ENCODE measurements at regions not wholly inside any gene's neighbourhood (a gene's known extent, or its start where the extent isn't known, plus 50 kb on each side); places are given as distances from the start of the nearest gene placed in this dataset.

DNA sequence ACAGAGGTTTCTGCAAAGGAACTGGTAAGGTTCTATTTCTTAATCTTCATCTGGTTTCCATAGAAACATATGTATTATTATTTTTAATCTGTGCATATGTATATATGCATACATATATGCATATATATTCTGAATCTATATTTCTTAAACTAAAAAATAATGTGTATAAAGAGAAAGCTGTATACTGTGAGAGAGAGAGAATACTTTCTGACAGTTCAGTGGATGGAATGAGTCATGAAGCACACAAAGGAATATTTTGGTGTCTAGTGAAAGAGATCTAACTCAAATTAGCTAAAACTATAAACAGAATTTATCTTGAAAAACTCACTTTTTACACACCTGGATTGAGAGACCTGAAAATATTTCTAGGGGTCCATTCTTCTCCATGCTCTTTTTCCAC lies 1929.3 kb upstream of the LRRTM1 start:
- TF ChIP-seq, protein P1, sequence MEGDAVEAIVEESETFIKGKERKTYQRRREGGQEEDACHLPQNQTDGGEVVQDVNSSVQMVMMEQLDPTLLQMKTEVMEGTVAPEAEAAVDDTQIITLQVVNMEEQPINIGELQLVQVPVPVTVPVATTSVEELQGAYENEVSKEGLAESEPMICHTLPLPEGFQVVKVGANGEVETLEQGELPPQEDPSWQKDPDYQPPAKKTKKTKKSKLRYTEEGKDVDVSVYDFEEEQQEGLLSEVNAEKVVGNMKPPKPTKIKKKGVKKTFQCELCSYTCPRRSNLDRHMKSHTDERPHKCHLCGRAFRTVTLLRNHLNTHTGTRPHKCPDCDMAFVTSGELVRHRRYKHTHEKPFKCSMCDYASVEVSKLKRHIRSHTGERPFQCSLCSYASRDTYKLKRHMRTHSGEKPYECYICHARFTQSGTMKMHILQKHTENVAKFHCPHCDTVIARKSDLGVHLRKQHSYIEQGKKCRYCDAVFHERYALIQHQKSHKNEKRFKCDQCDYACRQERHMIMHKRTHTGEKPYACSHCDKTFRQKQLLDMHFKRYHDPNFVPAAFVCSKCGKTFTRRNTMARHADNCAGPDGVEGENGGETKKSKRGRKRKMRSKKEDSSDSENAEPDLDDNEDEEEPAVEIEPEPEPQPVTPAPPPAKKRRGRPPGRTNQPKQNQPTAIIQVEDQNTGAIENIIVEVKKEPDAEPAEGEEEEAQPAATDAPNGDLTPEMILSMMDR (IDR thresholded peaks at IDR 0.05): no peak
- no peak for TF ChIP-seq POLR2A (IDR thresholded peaks at IDR 0.05)

Data from body of pancreas (tissue), 4 donors.